Keratinocyte (primary cell): ENCODE measurements at regions not wholly inside any gene's neighbourhood (a gene's known extent, or its start where the extent isn't known, plus 50 kb on each side); places are given as distances from the start of the nearest gene placed in this dataset.

Experiments used
- EZH2 ChIP-seq: IDR thresholded peaks from one replicate; pipeline ENCODE4 v1.6.1; 2012; ENCODE audit warnings: inconsistent platforms, mild to moderate bottlenecking, low read length, moderate library complexity
- TF ChIP-seq, protein P1 (sequence below), 3 experiments: IDR thresholded peaks in 1 of 3; conservative IDR thresholded peaks in 1 of 3; optimal IDR thresholded peaks in 1 of 3; 2 replicates in 2 of 3; 3 replicates in 1 of 3; pipeline versions ENCODE3 to v1.5.1; 2011; ENCODE audit warnings: low read length in 3 of 3, mild to moderate bottlenecking in 3 of 3, moderate library complexity in 2 of 3, control low read depth in 1 of 3, inconsistent platforms in 1 of 3; ENCODE audit not compliant: insufficient read depth in 2 of 3; ENCODE audit errors: extremely low read depth in 1 of 3

DNA sequence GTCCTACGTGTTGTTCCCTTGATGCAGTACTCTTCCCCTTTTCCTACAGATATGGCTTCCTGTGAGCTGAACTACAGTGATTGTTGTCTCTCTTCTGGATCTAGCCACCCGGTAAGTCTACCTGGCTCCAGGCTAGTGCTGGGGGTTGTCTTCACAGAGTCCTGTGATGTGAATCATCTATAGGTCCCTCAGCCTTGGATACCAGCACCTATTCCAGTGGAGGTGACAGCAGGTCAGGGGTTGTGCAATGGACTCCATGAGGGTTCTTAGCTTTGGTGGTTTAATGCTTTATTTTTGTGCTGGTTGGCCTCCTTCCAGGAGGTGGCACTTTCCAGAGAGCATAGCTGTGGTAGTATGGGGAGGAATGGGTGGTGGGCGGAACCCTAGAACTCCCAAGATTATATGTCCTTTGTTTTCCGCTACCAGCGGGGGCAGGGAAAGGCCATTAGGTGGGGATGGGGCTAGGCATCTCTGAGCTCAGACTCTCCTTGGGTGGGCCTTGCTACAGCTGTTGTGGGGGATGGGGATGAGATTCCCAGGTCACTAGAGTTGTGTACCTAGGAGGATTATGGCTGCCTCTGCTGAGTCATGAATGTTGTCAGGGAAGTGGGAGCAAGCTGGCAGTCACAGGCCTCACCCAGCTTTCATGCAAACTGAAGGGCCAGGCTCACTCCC lies 121.4 kb upstream of the ANKRD50 start:
- TF ChIP-seq, protein P1, sequence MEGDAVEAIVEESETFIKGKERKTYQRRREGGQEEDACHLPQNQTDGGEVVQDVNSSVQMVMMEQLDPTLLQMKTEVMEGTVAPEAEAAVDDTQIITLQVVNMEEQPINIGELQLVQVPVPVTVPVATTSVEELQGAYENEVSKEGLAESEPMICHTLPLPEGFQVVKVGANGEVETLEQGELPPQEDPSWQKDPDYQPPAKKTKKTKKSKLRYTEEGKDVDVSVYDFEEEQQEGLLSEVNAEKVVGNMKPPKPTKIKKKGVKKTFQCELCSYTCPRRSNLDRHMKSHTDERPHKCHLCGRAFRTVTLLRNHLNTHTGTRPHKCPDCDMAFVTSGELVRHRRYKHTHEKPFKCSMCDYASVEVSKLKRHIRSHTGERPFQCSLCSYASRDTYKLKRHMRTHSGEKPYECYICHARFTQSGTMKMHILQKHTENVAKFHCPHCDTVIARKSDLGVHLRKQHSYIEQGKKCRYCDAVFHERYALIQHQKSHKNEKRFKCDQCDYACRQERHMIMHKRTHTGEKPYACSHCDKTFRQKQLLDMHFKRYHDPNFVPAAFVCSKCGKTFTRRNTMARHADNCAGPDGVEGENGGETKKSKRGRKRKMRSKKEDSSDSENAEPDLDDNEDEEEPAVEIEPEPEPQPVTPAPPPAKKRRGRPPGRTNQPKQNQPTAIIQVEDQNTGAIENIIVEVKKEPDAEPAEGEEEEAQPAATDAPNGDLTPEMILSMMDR (optimal IDR thresholded peaks at IDR 0.05 in 1 of 3, IDR thresholded peaks at IDR 0.05 in 1 of 3, conservative IDR thresholded peaks at IDR 0.05 in 1 of 3; ENCODE audit: extremely low read depth in 1 of 3, insufficient read depth in 2 of 3, low read length in 3 of 3) = no peak
- TF ChIP-seq EZH2 = no peak
